ENCODE measurements at regions not wholly inside any gene's neighbourhood (a gene's known extent, or its start where the extent isn't known, plus 50 kb on each side); places are given as distances from the start of the nearest gene placed in this dataset.
"Not testable (repeated sequence)": the region's sequence is repeated elsewhere in the genome, so short reads cannot be mapped to it uniquely, and the experiment has no call there.

GRCh38 chr6:58008001-58008335 lies 690.5 kb downstream of the PRIM2 start:
- TF ChIP-seq CTCF (IDR thresholded peaks at IDR 0.05; ENCODE audit: low read depth, low read length); EZH2phosphoT487 (IDR thresholded peaks at IDR 0.05; ENCODE audit: low read depth): not testable (repeated sequence)

Measured in OCI-LY3 (cell line).